ENCODE measurements at regions not wholly inside any gene's neighbourhood (a gene's known extent, or its start where the extent isn't known, plus 50 kb on each side); places are given as distances from the start of the nearest gene placed in this dataset.

- peak in 2 of 10 donors; percentile 14 to 49 for DNase-seq
- intact Hi-C loops (cut with DNase I): no loop called here
These were observed 139.9 kb upstream of the PRLR start for GRCh38 chr5:35369965-35370790.

GRCh38 chr5:35367526-35367925, 137.2 kb upstream of the PRLR start:
- intact Hi-C loops (cut with DNase I): no loop called here
- no peak for DNase-seq

- intact Hi-C loops (cut with DNase I): no loop called here
- DNase-seq: no peak
These were observed 135.5 kb upstream of the PRLR start for GRCh38 chr5:35365758-35366157.

- intact Hi-C loops (cut with DNase I): no loop called here
- no peak for DNase-seq
These were observed 134.1 kb upstream of the PRLR start for GRCh38 chr5:35364350-35364749.

- DNase-seq: no peak
- intact Hi-C loops (cut with DNase I): no loop called here
These were observed 133.2 kb upstream of the PRLR start for GRCh38 chr5:35363387-35363965.

GRCh38 chr5:35362772-35363171, 132.5 kb upstream of the PRLR start:
- intact Hi-C loops (cut with DNase I): no loop called here
- DNase-seq: no peak

GRCh38 chr5:35360671-35361070, 130.4 kb upstream of the PRLR start:
- no peak for DNase-seq
- intact Hi-C loops (cut with DNase I): no loop called here

GRCh38 chr5:35359859-35360258, 129.6 kb upstream of the PRLR start:
- intact Hi-C loops (cut with DNase I): no loop called here
- DNase-seq: no peak

GRCh38 chr5:35357973-35358372, 127.7 kb upstream of the PRLR start:
- DNase-seq: no peak
- intact Hi-C loops (cut with DNase I): no loop called here

GRCh38 chr5:35356725-35357124, 126.4 kb upstream of the PRLR start:
- intact Hi-C loops (cut with DNase I): no loop called here
- no peak for DNase-seq

- intact Hi-C loops (cut with DNase I): no loop called here
- DNase-seq: no peak
These were observed 124.5 kb upstream of the PRLR start for GRCh38 chr5:35354751-35355150.

- intact Hi-C loops (cut with DNase I): no loop called here
- no peak for DNase-seq
These were observed 114.9 kb upstream of the PRLR start for GRCh38 chr5:35345222-35345621.

GRCh38 chr5:35342664-35343063, 112.4 kb upstream of the PRLR start:
- no peak for DNase-seq
- intact Hi-C loops (cut with DNase I): no loop called here

GRCh38 chr5:35341189-35341588, 110.9 kb upstream of the PRLR start:
- no peak for DNase-seq
- intact Hi-C loops (cut with DNase I): no loop called here

GRCh38 chr5:35339616-35340100, 109.4 kb upstream of the PRLR start:
- intact Hi-C loops (cut with DNase I): no loop called here
- no peak for DNase-seq

- intact Hi-C loops (cut with DNase I): no loop called here
- no peak for DNase-seq
These were observed 108.7 kb upstream of the PRLR start for GRCh38 chr5:35339006-35339405.

GRCh38 chr5:35338157-35338453, 107.8 kb upstream of the PRLR start:
- intact Hi-C loops (cut with DNase I): no loop called here
- no peak for DNase-seq

GRCh38 chr5:35337340-35338156, 107.3 kb upstream of the PRLR start:
- no peak for DNase-seq
- intact Hi-C loops (cut with DNase I): no loop called here

GRCh38 chr5:35336230-35336629, 105.9 kb upstream of the PRLR start:
- DNase-seq: no peak
- intact Hi-C loops (cut with DNase I): no loop called here

GRCh38 chr5:35335752-35336151, 105.5 kb upstream of the PRLR start:
- intact Hi-C loops (cut with DNase I): no loop called here
- DNase-seq: no peak

GRCh38 chr5:35333366-35333765, 103.1 kb upstream of the PRLR start:
- intact Hi-C loops (cut with DNase I): no loop called here
- DNase-seq: no peak

Data from posterior cingulate gyrus (tissue), 11 donors.